WTC11 (cell line): ENCODE measurements at regions not wholly inside any gene's neighbourhood (a gene's known extent, or its start where the extent isn't known, plus 50 kb on each side); places are given as distances from the start of the nearest gene placed in this dataset.
"Not testable (repeated sequence)": the region's sequence is repeated elsewhere in the genome, so short reads cannot be mapped to it uniquely, and the experiment has no call there.

Source experiments
- ATAC-seq: fragments of 200-7000 bp; cut with Tn5 transposase; 2 replicates; pipeline ENCODE4 v1.10.0; 2021; ENCODE audit warnings: mild to moderate bottlenecking, moderate library complexity
- CTCF ChIA-PET: fragments of 300-600 bp; sonication (Branson Sonifier 250); formaldehyde crosslinking; loops from one replicate; lab custom pipeline; 2021; ENCODE audit warnings: antibody characterized with exemption; lab: Charles Lee
- POLR2A ChIA-PET: fragments of 350-600 bp; sonication (Branson Sonifier 250); formaldehyde crosslinking; loops from one replicate; lab custom pipeline; 2021; ENCODE audit warnings: antibody characterized with exemption; lab: Charles Lee
- DNase-seq: peaks from one replicate; pipeline ENCODE4 v3.0.0; 2021; ENCODE audit warnings: low spot score
- H3K27ac Mint-ChIP-seq: 2 replicates; pipeline ENCODE4 v1.8.0; 2021; ENCODE audit warnings: mixed read lengths
- H3K27me3 Mint-ChIP-seq: 2 replicates; pipeline ENCODE4 v1.8.0; 2021; ENCODE audit warnings: low read depth, mild to moderate bottlenecking, moderate library complexity, mixed read lengths
- H3K36me3 Mint-ChIP-seq: 2 replicates; pipeline ENCODE4 v1.8.0; 2021; ENCODE audit warnings: mixed read lengths
- H3K4me1 Mint-ChIP-seq: 2 replicates; pipeline ENCODE4 v1.8.0; 2022; ENCODE audit warnings: mixed read lengths
- H3K4me3 Mint-ChIP-seq: 2 replicates; pipeline ENCODE4 v1.8.0; 2021; ENCODE audit warnings: mild to moderate bottlenecking, moderate library complexity, mixed read lengths
- H3K9me3 Mint-ChIP-seq: 2 replicates; pipeline ENCODE4 v1.8.0; 2021; ENCODE audit warnings: mixed read lengths
- CREM ChIP-seq: sonication (generic); formaldehyde crosslinking; IDR thresholded peaks from 2 replicates; pipeline ENCODE4 v1.8.1; 2022; ENCODE audit warnings: mild to moderate bottlenecking, missing genetic modification reagents, moderate library complexity
- FOXK1 ChIP-seq: sonication (generic); formaldehyde crosslinking; IDR thresholded peaks from 2 replicates; pipeline ENCODE4 v1.8.0; 2022; ENCODE audit warnings: mild to moderate bottlenecking, moderate library complexity, missing genetic modification reagents
- HMGXB4 ChIP-seq: sonication (generic); formaldehyde crosslinking; IDR thresholded peaks from 2 replicates; pipeline ENCODE4 v1.8.1; 2023; ENCODE audit warnings: mild to moderate bottlenecking, moderate library complexity, missing genetic modification reagents
- IRF1 ChIP-seq: sonication (generic); formaldehyde crosslinking; IDR thresholded peaks from 2 replicates; pipeline ENCODE4 v1.8.0; 2023; ENCODE audit warnings: missing genetic modification reagents
- MLX ChIP-seq: sonication (generic); formaldehyde crosslinking; IDR thresholded peaks from 2 replicates; pipeline ENCODE4 v1.8.1; 2023; ENCODE audit warnings: mild to moderate bottlenecking, missing genetic modification reagents, moderate library complexity
- MYBL2 ChIP-seq: sonication (generic); formaldehyde crosslinking; IDR thresholded peaks from 2 replicates; pipeline ENCODE4 v1.8.1; 2023; ENCODE audit warnings: mild to moderate bottlenecking, moderate library complexity, missing genetic modification reagents
- RELA ChIP-seq: sonication (generic); formaldehyde crosslinking; IDR thresholded peaks from 2 replicates; pipeline ENCODE4 v1.8.1; 2022; ENCODE audit warnings: missing genetic modification reagents, mild to moderate bottlenecking, borderline replicate concordance
- TF ChIP-seq, protein P1 (sequence below): fragments of 250-450 bp; sonication (Bioruptor Pico); IDR thresholded peaks from 2 replicates; pipeline ENCODE4 v1.9.0; 2021; ENCODE audit warnings: mild to moderate bottlenecking, borderline replicate concordance
- TF ChIP-seq, protein P2 (sequence below): sonication (generic); formaldehyde crosslinking; IDR thresholded peaks from 2 replicates; pipeline ENCODE4 v1.8.1; 2023; ENCODE audit warnings: mild to moderate bottlenecking, missing genetic modification reagents, moderate library complexity
- TF ChIP-seq, protein P3 (sequence below): fragments of 250-450 bp; sonication (Bioruptor Pico); IDR thresholded peaks from 2 replicates; pipeline ENCODE4 v2.1.2; 2022; ENCODE audit warnings: mild to moderate bottlenecking, moderate library complexity
- TF ChIP-seq, protein P4 (sequence below): sonication (generic); formaldehyde crosslinking; IDR thresholded peaks from 2 replicates; pipeline ENCODE4 v1.8.0; 2023; ENCODE audit warnings: mild to moderate bottlenecking, missing genetic modification reagents

DNA sequence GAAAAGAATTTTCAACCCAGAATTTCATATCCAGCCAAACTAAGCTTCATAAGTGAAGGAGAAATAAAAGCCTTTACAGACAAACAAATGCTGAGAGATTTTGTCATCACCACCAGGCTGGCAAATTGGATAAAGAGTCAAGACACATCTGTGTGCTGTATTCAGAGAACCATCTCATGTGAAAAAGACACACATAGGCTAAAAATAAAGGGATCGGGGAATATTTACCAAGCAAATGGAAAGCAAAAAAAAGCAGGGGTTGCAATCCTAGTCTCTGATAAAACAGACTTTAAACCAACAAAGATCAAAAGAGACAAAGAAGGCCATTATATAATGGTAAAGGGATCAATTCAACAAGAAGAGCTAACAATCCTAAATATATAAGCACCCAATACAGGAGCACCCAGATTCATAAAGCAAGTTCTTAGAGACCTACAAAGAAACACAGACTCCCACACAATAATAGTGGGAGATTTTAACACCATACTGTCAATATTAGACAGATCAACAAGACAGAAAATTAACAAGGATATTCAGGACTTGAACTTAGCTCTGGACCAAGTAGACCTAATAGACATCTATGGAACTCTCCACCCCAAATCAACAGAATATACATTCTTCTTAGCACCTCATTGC is 55.9 kb upstream of the ACSM6 start:
- DNase-seq, POLR2A ChIA-PET, H3K27me3 Mint-ChIP-seq, H3K27ac Mint-ChIP-seq, H3K4me1 Mint-ChIP-seq, CTCF ChIA-PET, H3K4me3 Mint-ChIP-seq, ATAC-seq: not testable (repeated sequence)
- peaks cover 17% of the 10 kb centered on the region for H3K36me3 Mint-ChIP-seq
- H3K9me3 Mint-ChIP-seq, result peaks cover 27% of the 10 kb centered on the region

DNA sequence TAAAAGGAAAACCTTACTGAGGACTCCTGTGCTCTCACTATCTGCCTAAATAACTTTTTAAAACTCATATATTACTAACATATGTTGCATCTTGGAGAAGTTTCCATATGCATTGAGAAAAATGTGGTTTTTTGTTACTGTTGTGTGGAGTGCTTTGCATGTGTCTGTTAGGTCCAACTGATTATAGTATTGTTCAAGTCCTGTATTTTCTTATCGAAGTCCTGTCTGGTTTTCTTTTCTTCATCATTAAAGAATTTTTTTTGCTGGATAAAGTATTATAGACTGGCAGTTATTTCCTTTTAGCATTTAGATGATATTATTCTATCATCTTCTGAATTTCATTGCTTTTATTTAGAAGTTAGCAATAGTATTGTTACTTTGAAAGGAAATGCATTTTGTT is 59.5 kb upstream of the ACSM6 start:
- peaks cover 20% of the 10 kb centered on the region for H3K9me3 Mint-ChIP-seq
- DNase-seq (no peak), ATAC-seq (no peak)
- ChIA-PET CTCF (interaction anchor here (1.9 to 2.5 kb wide), 4 partner anchors 109 to 467 kb away, joined by 9 to 46 read pairs (median 14); no protein-coding TSS in a partner anchor), POLR2A (no interaction called here)
- H3K4me1 Mint-ChIP-seq, result peaks cover 8% of the 10 kb centered on the region
- peaks cover 2% of the 10 kb centered on the region; the same call in 1 of the 2 replicates for H3K27me3 Mint-ChIP-seq
- H3K36me3 Mint-ChIP-seq, result peaks cover 21% of the 10 kb centered on the region
- H3K4me3 Mint-ChIP-seq, result no peak overlapping the region
- no peak overlapping the region for H3K27ac Mint-ChIP-seq
- TF ChIP-seq, protein P1, sequence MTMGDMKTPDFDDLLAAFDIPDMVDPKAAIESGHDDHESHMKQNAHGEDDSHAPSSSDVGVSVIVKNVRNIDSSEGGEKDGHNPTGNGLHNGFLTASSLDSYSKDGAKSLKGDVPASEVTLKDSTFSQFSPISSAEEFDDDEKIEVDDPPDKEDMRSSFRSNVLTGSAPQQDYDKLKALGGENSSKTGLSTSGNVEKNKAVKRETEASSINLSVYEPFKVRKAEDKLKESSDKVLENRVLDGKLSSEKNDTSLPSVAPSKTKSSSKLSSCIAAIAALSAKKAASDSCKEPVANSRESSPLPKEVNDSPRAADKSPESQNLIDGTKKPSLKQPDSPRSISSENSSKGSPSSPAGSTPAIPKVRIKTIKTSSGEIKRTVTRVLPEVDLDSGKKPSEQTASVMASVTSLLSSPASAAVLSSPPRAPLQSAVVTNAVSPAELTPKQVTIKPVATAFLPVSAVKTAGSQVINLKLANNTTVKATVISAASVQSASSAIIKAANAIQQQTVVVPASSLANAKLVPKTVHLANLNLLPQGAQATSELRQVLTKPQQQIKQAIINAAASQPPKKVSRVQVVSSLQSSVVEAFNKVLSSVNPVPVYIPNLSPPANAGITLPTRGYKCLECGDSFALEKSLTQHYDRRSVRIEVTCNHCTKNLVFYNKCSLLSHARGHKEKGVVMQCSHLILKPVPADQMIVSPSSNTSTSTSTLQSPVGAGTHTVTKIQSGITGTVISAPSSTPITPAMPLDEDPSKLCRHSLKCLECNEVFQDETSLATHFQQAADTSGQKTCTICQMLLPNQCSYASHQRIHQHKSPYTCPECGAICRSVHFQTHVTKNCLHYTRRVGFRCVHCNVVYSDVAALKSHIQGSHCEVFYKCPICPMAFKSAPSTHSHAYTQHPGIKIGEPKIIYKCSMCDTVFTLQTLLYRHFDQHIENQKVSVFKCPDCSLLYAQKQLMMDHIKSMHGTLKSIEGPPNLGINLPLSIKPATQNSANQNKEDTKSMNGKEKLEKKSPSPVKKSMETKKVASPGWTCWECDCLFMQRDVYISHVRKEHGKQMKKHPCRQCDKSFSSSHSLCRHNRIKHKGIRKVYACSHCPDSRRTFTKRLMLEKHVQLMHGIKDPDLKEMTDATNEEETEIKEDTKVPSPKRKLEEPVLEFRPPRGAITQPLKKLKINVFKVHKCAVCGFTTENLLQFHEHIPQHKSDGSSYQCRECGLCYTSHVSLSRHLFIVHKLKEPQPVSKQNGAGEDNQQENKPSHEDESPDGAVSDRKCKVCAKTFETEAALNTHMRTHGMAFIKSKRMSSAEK (CRISPR knock-in tag), result no peak
- TF ChIP-seq, protein P2, sequence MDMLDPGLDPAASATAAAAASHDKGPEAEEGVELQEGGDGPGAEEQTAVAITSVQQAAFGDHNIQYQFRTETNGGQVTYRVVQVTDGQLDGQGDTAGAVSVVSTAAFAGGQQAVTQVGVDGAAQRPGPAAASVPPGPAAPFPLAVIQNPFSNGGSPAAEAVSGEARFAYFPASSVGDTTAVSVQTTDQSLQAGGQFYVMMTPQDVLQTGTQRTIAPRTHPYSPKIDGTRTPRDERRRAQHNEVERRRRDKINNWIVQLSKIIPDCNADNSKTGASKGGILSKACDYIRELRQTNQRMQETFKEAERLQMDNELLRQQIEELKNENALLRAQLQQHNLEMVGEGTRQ, result no peak
- no peak for TF ChIP-seq CREM (CRISPR knock-in tag)
- TF ChIP-seq, protein P3, sequence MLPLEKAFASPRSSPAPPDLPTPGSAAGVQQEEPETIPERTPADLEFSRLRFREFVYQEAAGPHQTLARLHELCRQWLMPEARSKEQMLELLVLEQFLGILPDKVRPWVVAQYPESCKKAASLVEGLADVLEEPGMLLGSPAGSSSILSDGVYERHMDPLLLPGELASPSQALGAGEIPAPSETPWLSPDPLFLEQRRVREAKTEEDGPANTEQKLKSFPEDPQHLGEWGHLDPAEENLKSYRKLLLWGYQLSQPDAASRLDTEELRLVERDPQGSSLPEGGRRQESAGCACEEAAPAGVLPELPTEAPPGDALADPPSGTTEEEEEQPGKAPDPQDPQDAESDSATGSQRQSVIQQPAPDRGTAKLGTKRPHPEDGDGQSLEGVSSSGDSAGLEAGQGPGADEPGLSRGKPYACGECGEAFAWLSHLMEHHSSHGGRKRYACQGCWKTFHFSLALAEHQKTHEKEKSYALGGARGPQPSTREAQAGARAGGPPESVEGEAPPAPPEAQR (CRISPR knock-in tag), result no peak
- TF ChIP-seq MLX (CRISPR knock-in tag), result no peak
- TF ChIP-seq, protein P4, sequence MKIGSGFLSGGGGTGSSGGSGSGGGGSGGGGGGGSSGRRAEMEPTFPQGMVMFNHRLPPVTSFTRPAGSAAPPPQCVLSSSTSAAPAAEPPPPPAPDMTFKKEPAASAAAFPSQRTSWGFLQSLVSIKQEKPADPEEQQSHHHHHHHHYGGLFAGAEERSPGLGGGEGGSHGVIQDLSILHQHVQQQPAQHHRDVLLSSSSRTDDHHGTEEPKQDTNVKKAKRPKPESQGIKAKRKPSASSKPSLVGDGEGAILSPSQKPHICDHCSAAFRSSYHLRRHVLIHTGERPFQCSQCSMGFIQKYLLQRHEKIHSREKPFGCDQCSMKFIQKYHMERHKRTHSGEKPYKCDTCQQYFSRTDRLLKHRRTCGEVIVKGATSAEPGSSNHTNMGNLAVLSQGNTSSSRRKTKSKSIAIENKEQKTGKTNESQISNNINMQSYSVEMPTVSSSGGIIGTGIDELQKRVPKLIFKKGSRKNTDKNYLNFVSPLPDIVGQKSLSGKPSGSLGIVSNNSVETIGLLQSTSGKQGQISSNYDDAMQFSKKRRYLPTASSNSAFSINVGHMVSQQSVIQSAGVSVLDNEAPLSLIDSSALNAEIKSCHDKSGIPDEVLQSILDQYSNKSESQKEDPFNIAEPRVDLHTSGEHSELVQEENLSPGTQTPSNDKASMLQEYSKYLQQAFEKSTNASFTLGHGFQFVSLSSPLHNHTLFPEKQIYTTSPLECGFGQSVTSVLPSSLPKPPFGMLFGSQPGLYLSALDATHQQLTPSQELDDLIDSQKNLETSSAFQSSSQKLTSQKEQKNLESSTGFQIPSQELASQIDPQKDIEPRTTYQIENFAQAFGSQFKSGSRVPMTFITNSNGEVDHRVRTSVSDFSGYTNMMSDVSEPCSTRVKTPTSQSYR (CRISPR knock-in tag), result no peak
- no peak for TF ChIP-seq IRF1 (CRISPR knock-in tag)
- TF ChIP-seq RELA, result no peak
- TF ChIP-seq MYBL2 (CRISPR knock-in tag), result no peak
- no peak for TF ChIP-seq HMGXB4 (CRISPR knock-in tag)
- TF ChIP-seq FOXK1 (CRISPR knock-in tag), result no peak
